Posterior vena cava (tissue), 2 donors: ENCODE measurements at regions not wholly inside any gene's neighbourhood (a gene's known extent, or its start where the extent isn't known, plus 50 kb on each side); places are given as distances from the start of the nearest gene placed in this dataset.

Experiments
- DNase-seq: peaks from one replicate; pipeline ENCODE4 v3.0.0-alpha.2; 2020; ENCODE audit warnings: low spot score
- intact Hi-C, 2 donors: fragments of 100-400 bp; cut with DNase I; formaldehyde crosslinking; loops; one replicate each; pipeline versions ENCODE4 v1.14.1 to v1.14.2; 2022 to 2023
- donor health status: DM: yes; HTN: yes; CAD: no.
- donor health status: DM: yes; HTN: yes; CAD: no.

- intact Hi-C loops, result no loop called here
- DNase-seq, result no peak
These were observed 109.1 kb downstream of the DDX1 start for GRCh38 chr2:15700599-15701340.

DNA sequence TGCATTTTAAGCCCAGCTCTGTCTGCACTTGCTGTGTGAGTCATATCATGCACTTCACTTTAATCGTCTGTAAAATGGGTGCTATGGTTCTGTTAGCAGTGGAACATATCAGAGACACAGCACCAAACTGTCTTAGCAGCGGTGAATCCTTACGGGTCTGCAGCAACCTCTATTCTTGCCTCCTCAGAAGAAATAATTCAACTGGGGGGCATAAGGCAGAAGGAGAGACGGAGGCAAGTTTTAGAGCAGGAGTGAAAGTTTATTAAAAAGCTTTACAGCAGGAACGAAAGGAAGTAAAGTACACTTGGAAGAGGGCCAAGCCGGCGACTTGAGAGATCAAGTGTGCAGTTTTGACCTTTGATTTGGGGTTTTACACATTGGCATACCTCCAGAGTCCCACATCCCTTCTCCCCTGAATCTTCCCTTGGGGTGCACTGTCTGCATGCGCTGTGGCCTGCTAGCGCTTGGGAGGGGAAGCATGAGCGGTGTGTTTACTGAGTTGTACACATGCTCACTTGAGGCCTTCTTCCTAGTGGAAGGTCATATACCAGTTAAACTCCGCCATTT is 109.8 kb downstream of the DDX1 start:
- intact Hi-C loops, result no loop called here
- no peak for DNase-seq

GRCh38 chr2:15701991-15702390 is 110.3 kb downstream of the DDX1 start:
- no peak for DNase-seq

DNA sequence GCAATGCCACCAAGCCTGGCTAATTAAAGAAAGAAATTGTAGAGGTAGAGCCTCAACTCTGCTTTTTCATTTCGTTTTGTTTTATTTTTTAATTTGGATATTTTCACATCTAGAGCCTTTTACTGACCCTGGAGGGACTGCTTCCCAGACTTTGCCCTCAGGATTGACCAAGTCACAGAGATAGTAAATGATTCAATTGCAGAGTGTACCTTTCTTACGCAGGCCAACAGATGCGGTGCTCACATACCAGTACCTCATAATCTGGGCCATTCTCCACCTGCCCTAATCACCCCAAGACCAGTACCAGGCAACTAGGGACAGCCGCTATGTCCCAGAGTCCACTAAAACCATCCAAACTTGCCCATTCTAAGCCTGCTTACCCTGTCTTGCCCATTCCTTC is 110.8 kb downstream of the DDX1 start:
- DNase-seq, result no peak

More at GRCh38 chr2:15701991-15702390, 110.3 kb downstream of the DDX1 start:
- intact Hi-C loops, result no loop called here

DNA sequence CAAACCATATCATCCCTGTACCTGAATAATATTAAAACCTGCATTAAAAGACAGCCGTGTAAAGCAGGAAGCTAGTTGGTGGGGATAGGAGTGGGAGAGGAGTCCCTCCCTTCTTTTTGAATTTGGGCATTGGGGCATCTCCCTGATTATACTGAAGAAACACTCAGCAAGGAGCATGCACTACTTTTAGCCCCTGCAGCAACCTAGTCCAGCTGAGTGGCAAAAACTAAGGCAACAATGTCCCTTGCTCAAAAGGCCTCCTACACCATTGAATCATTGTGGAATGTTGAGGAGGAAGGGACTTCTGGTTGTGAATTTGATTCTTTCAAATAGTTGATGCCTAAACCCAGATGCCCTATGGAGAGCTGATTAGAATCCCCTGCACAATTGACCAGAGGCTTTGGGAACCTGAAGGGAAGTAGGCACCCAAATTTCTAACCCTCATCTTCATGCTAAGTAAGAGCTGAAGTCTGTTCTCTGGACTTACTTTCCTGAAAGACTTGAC is 111.7 kb downstream of the DDX1 start:
- DNase-seq, result no peak
- intact Hi-C loops, result no loop called here

More for the DNA sequence above, 110.8 kb downstream of the DDX1 start:
- intact Hi-C loops, result no loop called here

DNA sequence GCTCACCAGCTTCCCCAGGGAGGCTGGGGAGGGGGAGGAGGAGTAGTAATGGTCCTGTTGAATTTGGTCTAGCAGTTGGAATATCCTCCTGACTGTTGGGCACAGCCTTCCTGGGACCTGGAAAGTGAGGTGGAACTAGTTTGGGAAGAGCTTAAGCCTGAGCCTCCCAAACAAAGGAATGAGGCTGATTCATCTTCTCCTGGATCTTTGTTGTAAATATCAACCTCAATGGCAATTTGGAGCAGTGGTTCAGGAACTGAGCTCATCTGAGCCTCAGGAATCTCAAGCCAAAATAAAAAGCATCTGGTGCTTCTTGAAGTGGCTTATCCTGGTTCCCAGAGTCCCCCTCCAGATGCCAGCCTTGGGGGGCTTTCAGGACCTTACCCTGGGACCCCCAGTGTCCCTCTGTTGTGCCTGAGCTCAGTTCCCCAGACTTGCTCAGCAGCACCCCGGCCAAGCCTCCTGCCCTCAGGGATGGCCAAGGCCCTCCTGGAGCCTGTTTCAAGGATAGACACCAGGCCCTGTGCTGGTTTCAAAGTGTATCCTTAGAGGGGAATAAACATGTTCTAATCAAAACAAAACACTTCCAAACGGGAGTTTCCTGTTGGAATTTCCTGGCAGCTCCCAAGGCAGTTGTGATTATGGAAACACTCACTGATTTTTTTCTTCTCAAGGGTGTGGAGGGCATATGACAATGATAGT is 112.6 kb downstream of the DDX1 start:
- DNase-seq, result no peak
- intact Hi-C loops, result no loop called here

DNA sequence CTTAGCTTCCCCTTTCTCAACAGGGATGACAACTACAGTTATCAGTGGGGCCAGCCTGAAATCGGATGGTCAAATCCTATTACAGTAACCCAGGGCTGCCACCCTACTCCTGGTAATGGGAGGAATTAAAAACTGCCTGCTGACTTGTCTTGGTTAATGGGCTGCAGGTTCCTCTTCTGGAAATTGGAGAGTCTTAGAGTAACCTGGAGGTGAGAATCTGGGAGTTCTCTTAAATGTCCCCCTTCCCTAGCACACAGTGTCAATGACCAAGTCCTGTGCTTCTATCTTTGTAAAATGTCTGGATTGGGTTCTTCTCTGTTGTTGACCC is 113.1 kb downstream of the DDX1 start:
- DNase-seq, result no peak
- intact Hi-C loops, result no loop called here

DNA sequence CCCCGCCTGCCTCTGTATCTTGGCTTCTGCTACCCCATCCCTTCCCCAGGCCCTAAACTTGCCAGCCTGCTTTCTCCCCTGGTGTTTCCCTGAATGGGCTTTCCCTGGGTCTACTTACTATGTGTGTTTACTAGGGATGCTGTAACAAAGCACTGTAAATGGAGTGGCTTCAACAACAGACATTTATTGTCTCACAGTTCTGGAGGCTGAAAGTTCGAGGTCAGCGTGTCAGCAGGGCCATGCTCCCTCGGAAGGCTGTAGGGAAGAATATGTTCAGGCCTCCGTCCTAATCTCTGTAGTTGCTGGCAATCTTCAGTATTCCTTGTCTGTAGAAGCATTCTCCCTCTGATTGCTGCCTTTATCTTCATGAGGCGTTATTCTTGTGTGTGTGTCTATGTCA is 113.6 kb downstream of the DDX1 start:
- intact Hi-C loops, result no loop called here
- no peak for DNase-seq

- intact Hi-C loops, result no loop called here
These were observed 114.2 kb downstream of the DDX1 start for GRCh38 chr2:15705839-15706386.

GRCh38 chr2:15706424-15706823 is 114.8 kb downstream of the DDX1 start:
- intact Hi-C loops, result no loop called here
- no peak for DNase-seq

More at GRCh38 chr2:15705839-15706386, 114.2 kb downstream of the DDX1 start:
- no peak for DNase-seq

DNA sequence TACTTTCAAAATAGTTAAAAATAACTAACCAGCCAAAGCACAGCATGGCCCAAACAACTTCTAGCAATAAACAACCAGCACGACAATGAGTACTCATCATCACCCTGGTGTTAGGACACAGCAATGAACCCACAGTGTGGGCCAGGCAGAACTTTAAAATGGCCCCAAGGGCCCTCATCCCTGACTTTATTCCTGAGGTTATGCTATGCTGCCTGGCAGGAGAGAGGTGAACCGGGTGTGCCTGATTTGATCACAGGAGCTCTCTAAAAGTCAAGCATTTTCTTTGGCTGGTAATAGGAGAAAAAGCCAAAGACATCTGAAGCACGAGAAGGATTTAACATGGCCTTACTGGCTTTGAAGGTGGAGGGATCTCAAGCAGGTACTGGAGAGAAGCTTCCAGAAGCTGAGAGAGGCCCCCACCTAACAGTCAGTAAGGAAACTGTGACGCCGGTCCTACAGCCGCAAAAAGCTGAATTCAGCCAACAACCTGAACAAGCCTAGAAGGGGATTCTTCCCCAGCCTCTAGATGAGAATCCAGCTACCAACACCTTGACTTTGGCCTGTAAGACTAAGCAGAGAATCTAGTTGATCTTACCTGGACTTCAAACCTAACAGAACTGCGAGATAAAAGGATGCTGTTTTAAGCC is 115.4 kb downstream of the DDX1 start:
- intact Hi-C loops, result no loop called here
- no peak for DNase-seq

GRCh38 chr2:15708161-15708560 is 116.5 kb downstream of the DDX1 start:
- intact Hi-C loops, result no loop called here
- no peak for DNase-seq

- intact Hi-C loops, result no loop called here
- no peak for DNase-seq
These were observed 117.5 kb downstream of the DDX1 start for GRCh38 chr2:15708865-15709820.

DNA sequence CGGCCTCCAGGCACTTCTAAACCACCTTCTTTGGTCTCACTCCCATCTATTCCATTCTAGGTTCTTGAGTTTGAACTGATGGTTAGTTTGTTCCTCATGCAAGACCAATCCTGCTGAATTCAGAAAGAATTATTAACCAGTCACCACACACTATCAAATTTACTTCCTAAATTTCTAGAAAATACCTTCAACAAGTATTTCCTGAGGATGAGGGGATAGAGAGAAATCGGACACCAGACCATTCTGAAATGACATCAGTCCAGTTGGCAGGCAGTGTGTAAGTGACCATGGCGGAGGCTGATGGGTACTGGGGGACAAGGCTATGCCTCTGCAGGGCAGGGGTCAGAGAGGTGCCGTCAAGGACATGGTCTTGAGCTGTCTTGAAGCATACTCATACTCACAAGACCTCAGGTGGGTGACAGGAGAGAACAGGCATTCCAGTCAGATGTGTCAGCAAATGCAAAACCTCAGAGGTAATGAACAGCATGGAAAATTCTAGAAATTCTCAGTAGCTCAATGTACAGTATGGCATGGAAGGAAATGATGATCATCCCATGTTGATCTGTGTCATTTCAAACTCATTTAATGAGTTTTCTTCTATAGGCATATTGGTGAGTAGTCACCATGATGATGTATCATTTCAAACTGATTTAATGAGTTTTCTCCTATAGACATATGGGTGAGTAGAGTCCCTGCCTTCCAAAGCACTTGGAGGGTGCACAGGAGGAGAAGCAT is 119.6 kb downstream of the DDX1 start:
- intact Hi-C loops, result no loop called here
- peak; percentile 52 for DNase-seq

DNA sequence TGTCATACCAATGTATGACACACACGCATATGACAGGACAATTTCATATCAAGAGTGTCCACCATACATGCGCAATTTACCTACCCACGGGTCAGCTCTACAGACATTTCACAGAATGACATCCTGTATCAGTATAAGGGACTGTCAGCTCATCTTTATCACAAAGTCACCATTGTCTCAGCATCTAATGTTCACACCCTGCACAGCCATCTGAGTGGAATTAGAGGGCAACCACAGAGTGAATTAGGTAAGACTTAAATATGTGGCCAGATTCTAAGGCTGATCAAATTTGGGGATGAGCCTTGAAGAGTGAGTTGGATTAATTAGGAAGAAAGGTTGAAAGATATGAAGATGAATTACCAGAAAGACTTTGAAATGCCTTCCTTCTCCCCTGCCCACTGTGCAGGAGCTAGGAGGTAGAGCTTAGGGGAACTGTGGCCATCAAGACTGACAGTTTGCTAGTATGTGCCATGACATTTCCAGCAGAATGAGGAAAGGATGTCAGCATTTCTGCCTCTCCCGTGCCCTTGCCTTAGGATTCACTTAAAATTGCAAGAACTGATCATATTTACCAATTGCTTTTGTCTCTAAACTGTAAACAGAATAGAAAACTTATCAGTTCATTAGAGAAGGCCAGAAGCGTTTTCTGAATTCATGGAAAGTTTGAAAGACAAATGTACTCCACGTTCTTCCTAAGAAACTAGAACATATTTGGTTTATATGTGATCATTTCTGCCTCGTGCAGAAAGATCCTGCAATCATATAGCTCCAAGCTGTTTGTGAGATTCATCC is 121.1 kb downstream of the DDX1 start:
- DNase-seq, result no peak
- intact Hi-C loops, result no loop called here

DNA sequence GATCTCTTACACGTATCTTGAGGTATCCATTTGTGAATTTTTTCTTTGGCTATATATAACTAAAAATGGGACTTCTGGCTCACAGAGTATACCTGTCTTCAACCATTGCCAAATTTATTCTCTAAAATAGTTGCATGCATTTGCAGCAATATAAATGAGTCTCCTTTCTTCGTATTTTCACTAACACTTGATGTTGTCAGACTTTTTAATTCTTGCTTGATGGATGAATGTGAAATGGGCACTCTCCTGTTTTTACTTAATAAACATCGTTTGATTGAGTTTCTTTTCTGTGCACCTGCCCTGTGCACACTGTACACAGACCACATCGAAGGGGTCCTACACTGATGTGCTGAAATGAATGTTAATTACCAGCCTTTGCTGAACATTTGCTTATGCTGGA is 121.8 kb downstream of the DDX1 start:
- intact Hi-C loops, result no loop called here

DNA sequence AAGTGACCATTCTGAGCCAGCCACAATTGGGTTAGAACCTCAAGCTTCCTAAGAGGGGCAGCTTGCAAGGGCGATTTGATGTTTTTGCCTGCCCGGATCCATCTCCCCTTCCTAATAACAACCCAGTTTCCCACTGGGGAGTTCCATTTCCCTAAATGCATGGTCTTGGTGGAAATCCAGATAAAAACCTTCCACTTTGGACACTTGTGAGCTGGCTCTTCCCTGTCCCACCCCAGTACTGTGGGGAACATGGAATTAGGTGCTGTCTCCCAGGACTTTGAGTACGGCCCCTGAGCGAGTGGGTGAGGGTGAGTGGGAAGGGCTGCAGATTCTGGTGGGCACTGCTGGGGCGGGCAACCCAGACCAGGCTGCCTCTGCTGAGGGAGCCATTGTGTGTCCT is 122.3 kb downstream of the DDX1 start:
- DNase-seq, result peak; percentile 28
- intact Hi-C loops, result no loop called here

More for the DNA sequence above, 121.8 kb downstream of the DDX1 start:
- no peak for DNase-seq
